ENCODE measurements at regions not wholly inside any gene's neighbourhood (a gene's known extent, or its start where the extent isn't known, plus 50 kb on each side); places are given as distances from the start of the nearest gene placed in this dataset.

GRCh38 chr18:68121308-68121707 lies 593.6 kb downstream of the TMX3 start:
- no peak for TF ChIP-seq CTCF (IDR thresholded peaks at IDR 0.05)
- Histone ChIP-seq H3K79me2 (no peaks in the 10 kb centered on the region), H3K27ac (no peak overlapping the region), H3K9ac (no peak overlapping the region), H2AFZ (no peak overlapping the region), H3K36me3 (ENCODE audit: control insufficient read depth, insufficient read depth, low read length) (no peaks in the 10 kb centered on the region), H3K4me1 (no peaks in the 10 kb centered on the region), H3K4me3 (ENCODE audit: low read depth, low read length) (no peak overlapping the region), H3K4me2 (ENCODE audit: low read length) (no peak overlapping the region), H3K9me3 (ENCODE audit: control insufficient read depth, low read length) (no peaks in the 10 kb centered on the region), H3K27me3 (ENCODE audit: control insufficient read depth, insufficient read depth, low read length) (no peaks in the 10 kb centered on the region)

- Histone ChIP-seq H2AFZ (no peak overlapping the region), H3K4me3 (ENCODE audit: low read depth, low read length) (no peak overlapping the region), H3K79me2 (no peaks in the 10 kb centered on the region), H3K9me3 (ENCODE audit: control insufficient read depth, low read length) (no peaks in the 10 kb centered on the region), H3K4me1 (no peaks in the 10 kb centered on the region), H3K4me2 (ENCODE audit: low read length) (no peak overlapping the region), H3K27ac (no peak overlapping the region), H3K27me3 (ENCODE audit: control insufficient read depth, insufficient read depth, low read length) (no peaks in the 10 kb centered on the region), H3K9ac (no peak overlapping the region), H3K36me3 (ENCODE audit: control insufficient read depth, insufficient read depth, low read length) (no peaks in the 10 kb centered on the region)
- no peak for TF ChIP-seq CTCF (IDR thresholded peaks at IDR 0.05)
These were observed 598.5 kb upstream of the DSEL start for GRCh38 chr18:68114989-68115388.

- Histone ChIP-seq H3K36me3 (ENCODE audit: control insufficient read depth, insufficient read depth, low read length) (no peaks in the 10 kb centered on the region), H2AFZ (no peak overlapping the region), H3K27ac (no peak overlapping the region), H3K9me3 (ENCODE audit: control insufficient read depth, low read length) (no peaks in the 10 kb centered on the region), H3K79me2 (no peaks in the 10 kb centered on the region), H3K4me2 (ENCODE audit: low read length) (no peak overlapping the region), H3K9ac (no peak overlapping the region), H3K4me3 (ENCODE audit: low read depth, low read length) (no peak overlapping the region), H3K27me3 (ENCODE audit: control insufficient read depth, insufficient read depth, low read length) (no peaks in the 10 kb centered on the region), H3K4me1 (no peaks in the 10 kb centered on the region)
- TF ChIP-seq CTCF (IDR thresholded peaks at IDR 0.05), result no peak
These were observed 587.5 kb upstream of the DSEL start for GRCh38 chr18:68104036-68104435.

- no peak overlapping the region for H3K4me3 ChIP-seq (ENCODE audit: low read depth, low read length)
- H3K4me2 ChIP-seq (ENCODE audit: low read length), result no peak overlapping the region
- H3K27me3 ChIP-seq (ENCODE audit: control insufficient read depth, insufficient read depth, low read length), result no peaks in the 10 kb centered on the region
- no peak for TF ChIP-seq CTCF (IDR thresholded peaks at IDR 0.05)
- no peaks in the 10 kb centered on the region for H3K79me2 ChIP-seq
- no peak overlapping the region for H2AFZ ChIP-seq
- H3K36me3 ChIP-seq (ENCODE audit: control insufficient read depth, insufficient read depth, low read length), result no peaks in the 10 kb centered on the region
- no peak overlapping the region for H3K9ac ChIP-seq
- no peaks in the 10 kb centered on the region for H3K9me3 ChIP-seq (ENCODE audit: control insufficient read depth, low read length)
- no peaks in the 10 kb centered on the region for H3K4me1 ChIP-seq
- H3K27ac ChIP-seq, result no peak overlapping the region
These were observed 587.0 kb upstream of the DSEL start for GRCh38 chr18:68103561-68103960.

- H3K4me2 ChIP-seq (ENCODE audit: low read length), result no peak overlapping the region
- no peaks in the 10 kb centered on the region for H3K79me2 ChIP-seq
- no peaks in the 10 kb centered on the region for H3K4me1 ChIP-seq
- no peak overlapping the region for H3K9ac ChIP-seq
- H3K4me3 ChIP-seq (ENCODE audit: low read depth, low read length), result no peak overlapping the region
- no peaks in the 10 kb centered on the region for H3K36me3 ChIP-seq (ENCODE audit: control insufficient read depth, insufficient read depth, low read length)
- no peaks in the 10 kb centered on the region for H3K27me3 ChIP-seq (ENCODE audit: control insufficient read depth, insufficient read depth, low read length)
- no peaks in the 10 kb centered on the region for H3K9me3 ChIP-seq (ENCODE audit: control insufficient read depth, low read length)
- H2AFZ ChIP-seq, result no peak overlapping the region
- H3K27ac ChIP-seq, result no peak overlapping the region
- TF ChIP-seq CTCF (IDR thresholded peaks at IDR 0.05), result no peak
These were observed 585.6 kb upstream of the DSEL start for GRCh38 chr18:68102117-68102516.

Measured in parathyroid adenoma (tissue), 2 donors.